SU-DHL-6 (cell line): ENCODE measurements at regions not wholly inside any gene's neighbourhood (a gene's known extent, or its start where the extent isn't known, plus 50 kb on each side); places are given as distances from the start of the nearest gene placed in this dataset.

Source experiments
- H2AFZ ChIP-seq: fragments of 200-600 bp; sonication (generic); 2 replicates; pipeline ENCODE4 v1.6.1; 2014; ENCODE audit warnings: low read depth, mild to moderate bottlenecking, moderate library complexity, mixed read lengths, antibody characterized with exemption, low read length; ENCODE audit not compliant: severe bottlenecking
- H3F3A ChIP-seq: fragments of 200-600 bp; shearing (Covaris generic); 2 replicates; pipeline ENCODE4 v1.6.0; 2016; ENCODE audit warnings: antibody characterized with exemption, mild to moderate bottlenecking; ENCODE audit not compliant: insufficient read depth
- H3K27ac ChIP-seq: fragments of 200-600 bp; sonication (generic); 2 replicates; pipeline ENCODE4 v1.5.1; 2016; ENCODE audit warnings: low read depth, mild to moderate bottlenecking, low read length, moderate library complexity, mixed read lengths
- H3K27me3 ChIP-seq: fragments of 200-600 bp; sonication (generic), shearing (Covaris generic); 2 replicates; pipeline ENCODE4 v1.6.0; 2014; ENCODE audit warnings: mild to moderate bottlenecking, low read length
- H3K36me3 ChIP-seq: fragments of 200-600 bp; sonication (generic); 2 replicates; pipeline ENCODE4 v1.6.1; 2014; ENCODE audit warnings: mild to moderate bottlenecking, low read length, mixed read lengths
- H3K4me2 ChIP-seq: fragments of 300-600, 200-600 bp; shearing (Covaris generic), sonication (generic); 2 replicates; pipeline ENCODE4 v1.6.0; 2014; ENCODE audit warnings: low read length, low read depth, mild to moderate bottlenecking; ENCODE audit not compliant: poor library complexity, severe bottlenecking
- H3K4me3 ChIP-seq: fragments of 200-600 bp; sonication (generic); 2 replicates; pipeline ENCODE4 v1.5.1; 2014; ENCODE audit warnings: antibody characterized with exemption, low read length, mild to moderate bottlenecking, mixed read lengths; ENCODE audit not compliant: insufficient read depth, poor library complexity, severe bottlenecking
- H3K79me2 ChIP-seq: fragments of 200-600 bp; sonication (generic); 2 replicates; pipeline ENCODE4 v1.6.1; 2014; ENCODE audit warnings: mild to moderate bottlenecking, low read length, moderate library complexity; ENCODE audit not compliant: insufficient read depth
- H3K9ac ChIP-seq: fragments of 200-600 bp; sonication (generic); 2 replicates; pipeline ENCODE4 v1.7.0; 2014; ENCODE audit warnings: mild to moderate bottlenecking, low read length
- H3K9me2 ChIP-seq: fragments of 200-600 bp; sonication (generic); replicated peaks from 2 replicates; pipeline ENCODE4 v1.6.1; 2014; ENCODE audit warnings: low read length; ENCODE audit not compliant: insufficient read depth
- H3K9me3 ChIP-seq: fragments of 200-600 bp; sonication (generic); 2 replicates; pipeline ENCODE4 v1.6.1; 2014; ENCODE audit warnings: low read length, mixed read lengths; ENCODE audit not compliant: insufficient read depth
- H4K20me1 ChIP-seq: fragments of 200-600 bp; sonication (generic); 2 replicates; pipeline ENCODE4 v1.6.1; 2014; ENCODE audit warnings: low read depth, mild to moderate bottlenecking, antibody characterized with exemption, low read length, moderate library complexity, mixed read lengths
- EZH2phosphoT487 ChIP-seq: fragments of 200-600 bp; sonication (generic), shearing (Covaris generic); conservative IDR thresholded peaks from 2 replicates; pipeline ENCODE4 v1.6.1; 2018; ENCODE audit warnings: mild to moderate bottlenecking, antibody characterized with exemption, low read length, moderate library complexity, mixed read lengths
- TF ChIP-seq, protein P1 (sequence below): fragments of 200-600 bp; sonication (generic); IDR thresholded peaks from one replicate; pipeline ENCODE4 v1.5.1; 2017; ENCODE audit warnings: antibody characterized with exemption, mild to moderate bottlenecking, low read length, moderate library complexity; ENCODE audit not compliant: insufficient read depth, poor library complexity, severe bottlenecking

DNA sequence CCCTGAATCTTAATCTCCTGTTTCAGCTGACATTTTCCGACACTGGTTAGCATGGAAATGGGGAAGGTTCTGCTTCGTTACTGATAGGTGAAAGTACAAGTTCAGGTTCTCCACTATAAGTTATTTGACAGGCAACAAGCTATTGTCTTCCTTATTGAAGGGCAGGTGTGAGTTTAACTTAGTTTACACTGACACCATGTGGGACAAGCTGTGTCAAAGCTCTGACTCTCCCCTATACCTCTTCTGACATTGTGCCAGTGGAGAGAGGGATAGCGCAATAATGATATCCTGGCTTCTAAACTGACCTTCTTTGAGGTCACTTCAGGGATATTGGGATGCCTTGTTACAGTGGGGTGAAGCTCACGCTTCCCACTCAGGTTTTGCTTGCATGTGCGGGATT is 587.0 kb upstream of the SLITRK5 start:
- no peak overlapping the region for H3K4me2 ChIP-seq
- TF ChIP-seq, protein P1, sequence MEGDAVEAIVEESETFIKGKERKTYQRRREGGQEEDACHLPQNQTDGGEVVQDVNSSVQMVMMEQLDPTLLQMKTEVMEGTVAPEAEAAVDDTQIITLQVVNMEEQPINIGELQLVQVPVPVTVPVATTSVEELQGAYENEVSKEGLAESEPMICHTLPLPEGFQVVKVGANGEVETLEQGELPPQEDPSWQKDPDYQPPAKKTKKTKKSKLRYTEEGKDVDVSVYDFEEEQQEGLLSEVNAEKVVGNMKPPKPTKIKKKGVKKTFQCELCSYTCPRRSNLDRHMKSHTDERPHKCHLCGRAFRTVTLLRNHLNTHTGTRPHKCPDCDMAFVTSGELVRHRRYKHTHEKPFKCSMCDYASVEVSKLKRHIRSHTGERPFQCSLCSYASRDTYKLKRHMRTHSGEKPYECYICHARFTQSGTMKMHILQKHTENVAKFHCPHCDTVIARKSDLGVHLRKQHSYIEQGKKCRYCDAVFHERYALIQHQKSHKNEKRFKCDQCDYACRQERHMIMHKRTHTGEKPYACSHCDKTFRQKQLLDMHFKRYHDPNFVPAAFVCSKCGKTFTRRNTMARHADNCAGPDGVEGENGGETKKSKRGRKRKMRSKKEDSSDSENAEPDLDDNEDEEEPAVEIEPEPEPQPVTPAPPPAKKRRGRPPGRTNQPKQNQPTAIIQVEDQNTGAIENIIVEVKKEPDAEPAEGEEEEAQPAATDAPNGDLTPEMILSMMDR = no peak
- no peaks in the 10 kb centered on the region for H3K27me3 ChIP-seq
- no peaks in the 10 kb centered on the region for H3K79me2 ChIP-seq
- no peak overlapping the region for H2AFZ ChIP-seq
- no peaks in the 10 kb centered on the region for H3K9me3 ChIP-seq
- no peaks in the 10 kb centered on the region for H4K20me1 ChIP-seq
- H3F3A ChIP-seq = no peaks in the 10 kb centered on the region
- no peak overlapping the region for H3K27ac ChIP-seq
- no peak overlapping the region for H3K4me3 ChIP-seq
- no peaks in the 10 kb centered on the region for H3K36me3 ChIP-seq
- no peak overlapping the region for H3K9ac ChIP-seq
- no peaks in the 10 kb centered on the region for H3K9me2 ChIP-seq

DNA sequence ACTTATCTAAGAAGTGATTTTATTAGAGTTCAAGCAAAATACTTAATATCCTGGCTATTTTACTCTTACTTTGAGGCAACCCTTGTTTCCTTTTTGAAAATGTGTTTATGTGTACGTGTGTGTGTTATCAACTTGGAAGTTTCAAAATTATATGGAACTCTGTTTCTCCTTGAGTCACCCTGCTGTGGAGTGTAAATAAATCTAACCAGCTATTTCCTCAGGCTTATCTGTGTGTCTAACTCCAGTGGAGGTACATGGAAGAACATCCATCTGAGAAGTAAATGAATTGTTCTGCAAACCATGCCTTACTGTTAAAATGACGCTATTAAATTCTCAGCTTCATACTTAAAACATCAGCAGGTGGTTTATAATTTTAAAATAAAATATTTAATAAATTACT is 583.4 kb upstream of the SLITRK5 start:
- no peak overlapping the region for H3K4me2 ChIP-seq
- no peak overlapping the region for H3K27ac ChIP-seq
- H3K36me3 ChIP-seq = no peaks in the 10 kb centered on the region
- no peaks in the 10 kb centered on the region for H3K79me2 ChIP-seq
- H2AFZ ChIP-seq = no peak overlapping the region
- no peaks in the 10 kb centered on the region for H3F3A ChIP-seq
- no peaks in the 10 kb centered on the region for H3K27me3 ChIP-seq
- H3K4me3 ChIP-seq = no peak overlapping the region
- no peak overlapping the region for H3K9ac ChIP-seq
- H3K9me3 ChIP-seq = no peaks in the 10 kb centered on the region
- H3K9me2 ChIP-seq = no peaks in the 10 kb centered on the region
- TF ChIP-seq, protein P1 = no peak
- TF ChIP-seq EZH2phosphoT487 = no peak
- H4K20me1 ChIP-seq = no peaks in the 10 kb centered on the region

DNA sequence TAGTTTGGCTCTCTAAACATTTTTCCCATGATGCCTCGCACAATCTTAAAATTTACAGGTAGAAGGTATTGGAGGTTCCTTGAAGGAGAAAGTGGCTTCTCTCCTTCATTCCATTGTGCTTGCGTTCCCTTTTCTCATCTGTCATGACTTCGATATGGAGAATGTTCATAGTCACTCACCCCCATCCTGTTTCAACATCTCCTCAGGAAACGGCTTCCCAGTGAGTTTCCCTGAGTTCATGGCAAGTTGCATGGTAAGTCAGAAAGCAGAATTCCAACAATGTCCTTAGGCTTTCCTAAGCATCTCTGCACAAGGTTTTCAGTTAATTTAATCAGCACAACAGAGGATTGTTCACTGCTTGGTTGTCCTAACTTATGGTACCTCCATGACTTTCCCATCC is 581.8 kb upstream of the SLITRK5 start:
- Histone ChIP-seq H3F3A (no peaks in the 10 kb centered on the region), H3K79me2 (no peaks in the 10 kb centered on the region), H3K4me2 (no peak overlapping the region), H4K20me1 (no peaks in the 10 kb centered on the region), H2AFZ (no peak overlapping the region), H3K9me3 (no peaks in the 10 kb centered on the region), H3K9ac (no peak overlapping the region), H3K36me3 (no peaks in the 10 kb centered on the region), H3K4me3 (no peak overlapping the region), H3K27ac (no peak overlapping the region), H3K27me3 (no peaks in the 10 kb centered on the region), H3K9me2 (no peaks in the 10 kb centered on the region)
- TF ChIP-seq, protein P1 = no peak
- TF ChIP-seq EZH2phosphoT487 = no peak

DNA sequence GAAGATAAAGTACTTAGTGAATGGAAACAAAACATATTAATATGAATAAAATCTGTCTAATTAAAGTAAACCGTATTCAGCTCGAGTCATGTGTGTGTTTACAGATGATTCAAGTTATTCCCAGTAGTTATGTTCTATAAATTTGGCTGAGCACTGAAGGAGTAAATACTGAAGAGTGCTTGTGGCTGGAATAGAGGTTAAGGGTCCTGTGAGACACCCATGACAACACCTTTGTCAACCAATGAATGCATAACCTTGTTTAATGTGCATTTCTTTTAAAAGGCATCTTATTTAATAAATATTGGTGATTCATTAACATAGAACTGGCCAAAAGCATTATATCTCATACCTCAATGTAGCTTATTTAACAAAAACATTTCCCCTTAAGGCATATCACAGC is 577.8 kb upstream of the SLITRK5 start:
- TF ChIP-seq, protein P1 = no peak
- TF ChIP-seq EZH2phosphoT487 = no peak
- Histone ChIP-seq H3K36me3 (no peaks in the 10 kb centered on the region), H3F3A (no peaks in the 10 kb centered on the region), H3K4me2 (no peak overlapping the region), H4K20me1 (no peaks in the 10 kb centered on the region), H3K9me3 (no peaks in the 10 kb centered on the region), H3K9me2 (no peaks in the 10 kb centered on the region), H3K27me3 (no peaks in the 10 kb centered on the region), H3K9ac (no peak overlapping the region), H3K27ac (no peak overlapping the region), H3K4me3 (no peak overlapping the region), H2AFZ (no peak overlapping the region), H3K79me2 (no peaks in the 10 kb centered on the region)
